DOHH2 (cell line): ENCODE measurements at regions not wholly inside any gene's neighbourhood (a gene's known extent, or its start where the extent isn't known, plus 50 kb on each side); places are given as distances from the start of the nearest gene placed in this dataset.

Source experiments
- CTCF ChIP-seq: fragments of 200-600 bp; sonication (generic); IDR thresholded peaks from one replicate; pipeline ENCODE4 v1.5.1; 2014; ENCODE audit warnings: antibody characterized with exemption, mild to moderate bottlenecking, low read depth, low read length; ENCODE audit not compliant: poor library complexity, severe bottlenecking
- EZH2phosphoT487 ChIP-seq: fragments of 200-600 bp; sonication (generic); IDR thresholded peaks from 2 replicates; pipeline ENCODE4 v1.6.1; 2017; ENCODE audit warnings: borderline replicate concordance, mild to moderate bottlenecking, antibody characterized with exemption, low read length, moderate library complexity, mixed read lengths

- TF ChIP-seq CTCF (no peak), EZH2phosphoT487 (no peak)
Measured at GRCh38 chr15:53829923-53830459, 70.5 kb upstream of the WDR72 start.
